ENCODE measurements at regions not wholly inside any gene's neighbourhood (a gene's known extent, or its start where the extent isn't known, plus 50 kb on each side); places are given as distances from the start of the nearest gene placed in this dataset.

DNA sequence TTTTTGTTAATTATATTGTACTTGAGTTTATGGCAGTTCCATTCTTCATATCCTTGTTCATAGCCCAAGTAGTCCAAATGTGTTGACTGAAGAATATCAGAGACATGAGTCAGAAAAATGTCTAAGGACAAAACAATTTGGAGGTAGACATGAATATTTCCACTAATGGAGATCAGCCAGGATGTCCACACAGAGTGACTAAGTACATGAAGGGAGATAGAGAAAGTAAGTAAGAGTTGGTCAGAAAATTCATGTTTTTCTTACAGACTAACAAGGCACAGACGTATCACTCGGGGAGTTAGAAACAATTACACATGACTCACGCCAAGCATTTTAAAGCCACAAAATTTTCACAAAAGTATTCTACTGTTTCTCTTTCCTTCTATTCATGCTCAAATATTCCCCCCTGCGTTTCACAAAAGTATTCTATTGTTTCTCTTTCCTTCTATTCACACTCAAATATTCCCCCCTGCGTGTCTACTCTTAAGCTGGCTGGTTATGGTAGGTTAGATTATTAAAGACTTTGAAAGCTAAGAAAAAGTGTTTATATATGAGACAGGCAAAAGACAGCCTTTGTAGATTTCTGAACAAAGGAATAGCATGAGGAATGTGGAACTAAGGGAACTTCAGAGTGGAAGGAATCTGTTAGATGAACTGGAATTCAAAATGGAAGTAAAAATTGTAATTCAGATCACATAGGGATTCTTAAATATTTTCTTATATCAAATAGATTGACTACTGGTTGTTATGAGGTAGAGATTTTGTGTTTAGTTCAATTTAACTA, 648.7 kb upstream of the CCDC54 start:
- no peak for DNase-seq

- no peak for DNase-seq
Observed at GRCh38 chr3:106729481-106729880, 647.8 kb upstream of the CCDC54 start.

- DNase-seq, result no peak
Observed at GRCh38 chr3:106731230-106731629, 646.0 kb upstream of the CCDC54 start.

GRCh38 chr3:106734712-106735111, 642.5 kb upstream of the CCDC54 start:
- no peak for DNase-seq

GRCh38 chr3:106737265-106737664, 640.0 kb upstream of the CCDC54 start:
- no peak for DNase-seq

DNA sequence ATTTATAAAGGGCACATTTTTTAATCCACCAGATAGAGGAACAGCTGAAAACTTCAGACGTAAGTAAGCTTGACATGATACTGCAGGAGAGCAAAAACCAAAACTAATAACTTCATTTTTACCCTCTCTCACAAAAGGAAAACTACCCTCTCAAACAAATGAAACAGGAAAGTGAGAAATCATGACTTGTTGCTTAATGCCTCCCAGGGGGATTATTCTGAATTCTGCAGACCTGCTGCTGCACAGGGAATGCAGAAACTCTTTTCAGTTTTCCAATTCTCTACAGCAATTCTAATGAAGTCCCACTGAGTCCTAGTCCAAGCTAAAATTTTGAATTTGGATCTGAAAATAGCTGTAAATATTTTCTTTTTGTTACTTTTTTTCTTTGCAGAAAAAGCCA, 637.1 kb upstream of the CCDC54 start:
- DNase-seq, result no peak

- DNase-seq, result no peak
Observed at GRCh38 chr3:106745344-106746168, 631.7 kb upstream of the CCDC54 start.

DNA sequence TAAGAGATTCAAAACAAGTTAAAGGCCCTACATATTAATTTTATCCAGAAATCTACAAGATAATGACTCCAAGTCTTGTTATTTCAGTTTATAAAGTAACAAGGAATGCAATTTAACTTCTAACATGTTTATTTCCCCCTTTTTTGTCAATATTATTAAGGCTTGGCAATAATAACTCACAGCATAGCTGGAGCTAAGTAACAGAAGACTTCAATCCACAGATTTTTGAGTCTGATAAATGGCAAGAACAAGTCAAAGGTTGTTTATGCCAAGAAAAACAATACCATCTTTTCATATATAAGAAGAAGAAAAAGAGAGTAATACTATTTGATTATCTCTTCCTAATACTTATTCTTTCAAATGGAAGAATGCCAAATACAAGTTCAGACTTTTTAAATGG, 631.0 kb upstream of the CCDC54 start:
- DNase-seq, result no peak

DNA sequence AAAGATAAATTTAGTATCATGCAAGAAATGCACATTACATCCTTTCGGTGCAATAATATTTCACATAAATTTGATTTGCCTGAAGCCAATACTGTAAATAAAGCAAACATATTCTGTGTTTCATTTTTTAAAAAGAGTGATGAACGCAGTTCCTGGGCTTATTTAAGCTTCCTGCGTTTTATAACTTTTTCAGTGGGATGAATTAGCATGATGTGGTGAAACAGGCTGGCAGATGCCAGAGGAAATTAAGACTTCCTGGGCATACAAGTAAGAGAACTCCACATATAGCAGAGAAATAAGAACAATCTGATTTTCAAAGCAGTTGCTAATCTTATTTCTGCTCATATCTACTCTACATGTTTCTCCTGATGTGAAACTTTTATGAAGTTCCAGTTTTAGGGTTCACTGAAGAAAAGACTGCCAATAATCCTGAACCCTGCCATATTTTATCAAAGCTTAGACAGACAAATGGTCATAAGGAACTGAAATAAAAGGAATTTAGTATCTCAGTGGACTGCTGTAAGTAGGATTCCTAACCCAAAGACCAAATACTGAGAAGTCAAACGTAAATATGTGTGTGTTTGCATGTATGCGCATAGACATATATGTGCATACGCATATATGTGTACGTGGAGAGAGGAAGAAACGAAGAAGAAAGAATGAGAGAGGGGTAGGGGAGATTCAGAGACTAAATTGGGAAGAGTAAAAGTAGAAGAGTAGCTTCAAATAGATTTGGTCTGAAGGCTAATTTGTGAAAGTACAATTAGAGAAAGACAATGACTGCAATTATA, 628.6 kb upstream of the CCDC54 start:
- DNase-seq, result no peak

DNA sequence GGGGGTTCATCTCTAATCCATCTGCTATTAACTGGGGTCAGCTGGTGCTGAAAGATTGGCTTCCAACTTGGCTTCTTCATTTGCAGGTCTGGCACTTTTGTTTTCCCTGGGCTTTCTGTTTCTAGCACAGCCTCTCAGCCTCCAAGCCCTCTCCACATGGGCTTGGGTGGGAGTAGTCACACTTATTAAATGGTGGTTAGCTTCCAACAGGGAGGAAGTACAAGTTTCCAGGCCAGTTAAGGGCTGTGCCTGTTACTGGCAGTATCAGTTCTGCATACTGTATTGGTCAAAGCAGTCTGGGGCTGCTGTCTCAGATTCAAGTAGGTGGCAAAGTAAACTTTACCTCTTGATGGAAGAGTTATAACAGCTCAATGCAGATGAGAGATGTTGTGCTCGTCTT, 627.1 kb upstream of the CCDC54 start:
- DNase-seq, result no peak

DNA sequence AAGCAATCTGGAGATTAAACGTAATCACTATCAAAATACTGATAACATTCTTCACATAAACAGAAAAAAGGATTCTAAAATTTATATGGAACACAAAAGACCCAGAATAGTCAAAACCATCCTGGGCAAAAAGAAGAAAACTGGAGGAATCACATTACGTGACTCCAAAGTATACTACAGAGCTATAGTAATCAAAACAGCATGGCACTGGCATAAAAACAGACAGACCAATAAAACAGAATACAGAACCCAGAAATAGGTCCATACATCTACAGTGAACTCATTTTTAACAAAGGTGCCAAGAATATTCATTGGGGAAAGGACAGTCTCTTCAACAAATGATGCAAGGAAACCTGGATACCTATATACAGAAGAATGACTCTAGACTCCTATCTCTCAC, 621.9 kb upstream of the CCDC54 start:
- DNase-seq, result no peak

- DNase-seq, result no peak
Observed at GRCh38 chr3:106756901-106757300, 620.3 kb upstream of the CCDC54 start.

DNA sequence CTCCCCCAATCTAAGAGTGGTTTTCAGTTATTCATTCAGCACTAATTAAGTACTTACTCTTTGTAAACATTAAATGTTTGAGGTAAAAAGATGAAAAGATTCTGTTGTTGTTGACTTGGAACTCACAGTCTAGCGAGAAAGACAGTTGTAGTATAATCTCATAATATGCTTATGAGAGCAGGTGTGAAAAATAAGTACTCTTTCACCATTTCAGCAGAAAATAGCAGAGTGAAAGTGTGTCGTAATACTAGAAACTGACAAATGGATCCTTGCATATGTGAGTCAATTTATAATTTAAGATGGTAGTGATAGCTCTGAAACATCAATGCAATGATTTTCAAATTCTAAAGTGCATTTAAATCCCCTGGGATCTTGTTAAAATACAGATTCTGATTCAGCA, 618.8 kb upstream of the CCDC54 start:
- no peak for DNase-seq

GRCh38 chr3:106759731-106760130, 617.5 kb upstream of the CCDC54 start:
- no peak for DNase-seq

DNA sequence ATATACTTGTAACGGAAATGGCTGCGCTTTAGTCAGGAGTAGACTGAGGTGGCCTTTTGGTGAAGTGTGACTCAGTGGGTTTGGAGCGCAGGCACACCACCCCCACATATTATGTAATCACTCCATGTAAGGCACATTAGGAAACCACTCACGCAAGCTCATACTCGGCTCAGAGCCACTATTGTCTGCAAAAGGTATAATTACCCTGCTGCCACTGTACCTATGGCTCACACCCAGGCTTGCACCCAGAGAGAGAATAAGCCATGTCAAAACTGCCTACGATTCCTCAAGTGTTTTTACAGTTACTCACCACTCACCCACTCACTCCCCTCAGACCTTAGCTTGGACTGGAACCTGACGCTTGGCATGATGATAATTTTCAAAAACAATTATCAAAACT, 611.9 kb upstream of the CCDC54 start:
- DNase-seq, result no peak

GRCh38 chr3:106768941-106769480, 608.2 kb upstream of the CCDC54 start:
- no peak for DNase-seq

DNA sequence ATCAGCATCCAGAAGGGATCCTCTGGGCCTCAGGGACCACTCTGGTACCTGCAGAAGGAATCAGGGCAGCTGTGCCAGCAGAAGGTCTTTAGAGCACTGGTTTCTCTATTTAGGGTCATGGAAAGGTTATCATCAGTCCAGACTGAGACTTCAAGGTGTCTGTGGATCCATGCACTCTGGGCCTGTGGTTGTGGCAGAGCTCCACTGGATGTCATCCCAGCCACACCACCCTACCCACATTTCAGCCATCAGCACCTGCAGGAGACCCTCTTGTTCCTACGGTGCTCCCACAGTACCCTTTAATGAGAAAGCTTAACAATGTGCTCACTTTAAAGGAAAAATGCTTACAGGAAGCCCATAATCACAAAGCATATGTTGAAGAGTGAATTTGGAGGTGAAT, 603.4 kb upstream of the CCDC54 start:
- no peak for DNase-seq

GRCh38 chr3:106783231-106783630, 594.0 kb upstream of the CCDC54 start:
- no peak for DNase-seq

- no peak for DNase-seq
Observed at GRCh38 chr3:106789276-106789675, 588.0 kb upstream of the CCDC54 start.

DNA sequence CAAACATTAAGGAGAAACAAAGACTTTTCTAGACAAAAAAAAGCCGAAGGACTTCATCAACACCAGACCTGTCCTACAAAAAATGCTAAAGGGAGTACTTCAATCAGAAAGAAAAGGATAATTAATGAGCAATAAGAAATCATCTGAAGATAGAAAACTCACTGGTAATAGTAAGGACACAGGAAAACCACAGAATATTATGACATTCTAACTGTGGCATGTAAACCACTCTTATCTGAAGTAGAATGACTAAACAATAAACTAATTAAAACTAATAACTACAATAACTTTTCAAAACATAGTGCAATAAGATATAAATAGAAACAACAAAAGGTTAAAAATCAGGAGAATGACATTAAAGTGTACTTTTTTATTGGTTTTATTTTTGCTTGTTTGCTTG, 584.5 kb upstream of the CCDC54 start:
- DNase-seq, result no peak

- no peak for DNase-seq
Observed at GRCh38 chr3:106794442-106794841, 582.8 kb upstream of the CCDC54 start.

GRCh38 chr3:106795553-106795952, 581.7 kb upstream of the CCDC54 start:
- DNase-seq, result no peak

DNA sequence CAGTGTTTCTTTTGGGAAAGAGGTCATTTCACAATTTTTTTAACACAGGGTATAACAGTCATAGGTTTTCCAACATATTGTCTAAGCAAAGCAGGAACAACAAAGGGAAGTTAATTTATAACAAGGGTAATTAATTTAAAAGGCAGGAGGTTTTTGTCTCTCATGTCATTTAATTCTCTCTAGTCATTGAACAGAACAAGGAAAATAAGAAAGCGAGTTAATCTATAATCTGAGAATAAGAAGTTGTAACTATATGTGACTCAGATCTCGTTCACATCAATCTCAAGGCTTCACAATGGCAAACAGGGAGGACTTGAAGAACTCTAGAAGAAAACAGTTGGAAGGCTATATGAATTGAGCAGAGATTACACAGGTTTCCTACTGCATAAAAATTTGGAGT, 579.8 kb upstream of the CCDC54 start:
- no peak for DNase-seq

All from activated T-cell treated with anti-CD3 and anti-CD28 coated beads, Interleukin-2, amount 50 U/mL, for 48 hours (primary cell).